BJ (cell line): ENCODE measurements at regions not wholly inside any gene's neighbourhood (a gene's known extent, or its start where the extent isn't known, plus 50 kb on each side); places are given as distances from the start of the nearest gene placed in this dataset.

ENCODE experiments used
- CTCF ChIA-PET: fragments of 350-600 bp; formaldehyde crosslinking; extraction: SDS; loops from one replicate; lab custom pipeline; 2021; ENCODE audit warnings: antibody characterized with exemption, inconsistent platforms; lab: Yijun Ruan, JAX
- POLR2A ChIA-PET: fragments of 300-600 bp; sonication (Branson Sonifier 250); formaldehyde crosslinking; extraction: SDS; loops from one replicate; lab custom pipeline; 2021; ENCODE audit warnings: antibody characterized with exemption; lab: Charles Lee
- DNase-seq: peaks from one replicate; pipeline ENCODE4 v3.0.0-alpha.2; 2011; ENCODE audit warnings: low read depth
- H3K27me3 ChIP-seq: 2 replicates; pipeline ENCODE4 v1.6.0; 2011; ENCODE audit warnings: low read length; ENCODE audit not compliant: control insufficient read depth, insufficient read depth
- H3K36me3 ChIP-seq: 2 replicates; pipeline ENCODE4 v1.5.1; 2011; ENCODE audit warnings: low read length; ENCODE audit not compliant: control insufficient read depth, insufficient read depth
- H3K4me3 ChIP-seq: 2 replicates; pipeline ENCODE4 v1.5.1; 2011; ENCODE audit warnings: low read depth, mild to moderate bottlenecking, control low read depth, low read length
- CTCF ChIP-seq: IDR thresholded peaks from 2 replicates; pipeline ENCODE4 v1.5.1; 2011; ENCODE audit warnings: low read depth, mild to moderate bottlenecking, control low read depth, inconsistent platforms, low read length, moderate library complexity; ENCODE audit not compliant: insufficient read depth

GRCh38 chr6:145199961-145200360, 535.4 kb downstream of the EPM2A start:
- ChIA-PET CTCF (no interaction called here), POLR2A (no interaction called here)
- no peak for DNase-seq
- Histone ChIP-seq H3K27me3 (no peaks in the 10 kb centered on the region), H3K36me3 (no peaks in the 10 kb centered on the region), H3K4me3 (no peak overlapping the region)
- no peak for TF ChIP-seq CTCF

GRCh38 chr6:145204301-145204700, 531.0 kb downstream of the EPM2A start:
- CTCF ChIA-PET: interaction anchor here (1.0 to 1.8 kb wide), 2 partner anchors 94 to 429 kb away, joined by 3 to 5 read pairs; no protein-coding TSS in a partner anchor
- no peak for DNase-seq
- H3K27me3 ChIP-seq: no peaks in the 10 kb centered on the region
- no peaks in the 10 kb centered on the region for H3K36me3 ChIP-seq
- POLR2A ChIA-PET: no interaction called here
- TF ChIP-seq CTCF: no peak
- no peak overlapping the region for H3K4me3 ChIP-seq

DNA sequence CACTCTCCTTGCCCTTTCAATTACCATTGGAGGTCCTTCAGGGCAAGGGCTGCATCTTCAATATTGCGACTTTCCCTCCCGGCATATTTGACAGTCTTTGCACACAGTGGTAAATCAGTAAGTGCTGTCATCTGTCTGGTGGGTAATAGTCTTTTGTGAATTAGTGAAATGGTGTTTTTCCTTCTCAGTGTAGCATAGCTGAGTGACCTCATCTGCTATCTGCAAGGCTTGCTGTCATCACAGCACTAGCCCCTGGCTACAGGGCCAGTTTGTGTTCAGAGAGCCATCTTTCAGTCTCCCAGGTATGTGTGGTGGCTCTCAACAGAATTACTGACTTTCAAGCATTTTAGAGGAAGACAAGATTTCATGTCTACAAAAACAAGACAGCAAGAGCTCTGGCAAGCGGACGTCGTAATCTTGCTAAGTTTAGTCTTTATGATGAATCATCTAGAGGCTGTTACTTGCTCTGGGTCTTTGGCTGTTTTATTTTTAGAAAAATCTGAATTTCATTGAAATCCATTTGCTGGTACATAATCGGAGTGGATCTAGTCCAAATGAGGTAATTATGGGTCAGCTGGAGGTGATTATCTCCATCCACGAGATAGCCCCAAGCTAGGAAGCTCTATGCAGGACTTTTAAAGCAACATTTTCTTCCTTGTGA, 528.9 kb downstream of the EPM2A start:
- CTCF ChIA-PET: interaction anchor here (1.8 kb wide), 1 partner anchor 427 kb away, joined by 3 read pairs; no protein-coding TSS in a partner anchor
- peak; percentile 94 for DNase-seq

GRCh38 chr6:145208474-145208873, 526.8 kb downstream of the EPM2A start:
- no peak for DNase-seq
- H3K36me3 ChIP-seq: no peaks in the 10 kb centered on the region
- TF ChIP-seq CTCF: no peak
- ChIA-PET POLR2A (no interaction called here), CTCF (no interaction called here)
- no peaks in the 10 kb centered on the region for H3K27me3 ChIP-seq
- no peak overlapping the region for H3K4me3 ChIP-seq

More for the DNA sequence above, 528.9 kb downstream of the EPM2A start:
- no peak for TF ChIP-seq CTCF
- H3K27me3 ChIP-seq: no peaks in the 10 kb centered on the region
- POLR2A ChIA-PET: interaction anchor here (0.8 kb wide), 1 partner anchor 13 kb away, joined by 4 read pairs; no protein-coding TSS in a partner anchor
- no peaks in the 10 kb centered on the region for H3K36me3 ChIP-seq
- no peak overlapping the region for H3K4me3 ChIP-seq

DNA sequence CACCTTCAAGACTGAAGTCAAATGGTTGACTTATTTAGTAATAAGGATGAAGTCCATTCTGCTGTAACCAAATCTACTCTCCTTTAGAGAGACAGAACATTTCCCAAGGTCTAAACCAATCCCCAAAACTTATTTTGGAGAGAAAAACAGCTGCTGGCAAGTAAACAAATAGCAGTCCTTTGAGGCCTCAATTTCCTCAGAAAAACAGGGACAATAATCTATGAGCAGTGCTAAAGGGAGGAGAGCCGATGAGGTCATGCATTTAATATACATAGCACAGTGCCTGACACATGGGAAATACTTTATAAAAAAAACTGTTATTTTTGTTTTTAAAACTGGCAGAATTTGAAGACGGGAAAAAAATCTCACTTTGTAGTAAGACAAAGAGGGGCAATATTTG, 526.0 kb downstream of the EPM2A start:
- DNase-seq: no peak

More for the DNA sequence above, 526.0 kb downstream of the EPM2A start:
- H3K27me3 ChIP-seq: no peaks in the 10 kb centered on the region
- no peak for TF ChIP-seq CTCF
- no peaks in the 10 kb centered on the region for H3K36me3 ChIP-seq
- H3K4me3 ChIP-seq: no peak overlapping the region
- ChIA-PET POLR2A (no interaction called here), CTCF (interaction anchor here (0.6 kb wide), 1 partner anchor 416 kb away, joined by 4 read pairs; no protein-coding TSS in a partner anchor)
